ENCODE measurements at regions not wholly inside any gene's neighbourhood (a gene's known extent, or its start where the extent isn't known, plus 50 kb on each side); places are given as distances from the start of the nearest gene placed in this dataset.

DNA sequence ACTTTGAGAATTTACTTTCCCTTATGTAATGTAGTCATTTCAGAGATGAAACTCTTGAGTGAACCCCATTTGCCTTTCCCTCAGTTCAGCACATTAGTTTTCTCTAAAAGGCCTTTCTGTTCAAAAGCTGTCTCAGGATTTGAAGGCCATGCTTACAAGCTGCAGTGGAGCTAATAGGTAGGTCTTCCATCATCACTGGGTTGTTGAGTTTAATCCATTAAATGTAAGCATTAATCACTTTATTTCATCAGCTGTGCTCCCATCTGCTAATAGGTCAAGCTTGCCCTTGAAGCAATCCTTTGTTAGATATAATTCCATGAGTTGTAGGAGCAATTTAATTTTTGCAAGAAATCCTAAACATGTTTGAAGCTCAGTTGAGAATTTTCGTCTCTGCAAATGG, 422.2 kb upstream of the ZP4 start (continued):
- TF ChIP-seq, protein P1, sequence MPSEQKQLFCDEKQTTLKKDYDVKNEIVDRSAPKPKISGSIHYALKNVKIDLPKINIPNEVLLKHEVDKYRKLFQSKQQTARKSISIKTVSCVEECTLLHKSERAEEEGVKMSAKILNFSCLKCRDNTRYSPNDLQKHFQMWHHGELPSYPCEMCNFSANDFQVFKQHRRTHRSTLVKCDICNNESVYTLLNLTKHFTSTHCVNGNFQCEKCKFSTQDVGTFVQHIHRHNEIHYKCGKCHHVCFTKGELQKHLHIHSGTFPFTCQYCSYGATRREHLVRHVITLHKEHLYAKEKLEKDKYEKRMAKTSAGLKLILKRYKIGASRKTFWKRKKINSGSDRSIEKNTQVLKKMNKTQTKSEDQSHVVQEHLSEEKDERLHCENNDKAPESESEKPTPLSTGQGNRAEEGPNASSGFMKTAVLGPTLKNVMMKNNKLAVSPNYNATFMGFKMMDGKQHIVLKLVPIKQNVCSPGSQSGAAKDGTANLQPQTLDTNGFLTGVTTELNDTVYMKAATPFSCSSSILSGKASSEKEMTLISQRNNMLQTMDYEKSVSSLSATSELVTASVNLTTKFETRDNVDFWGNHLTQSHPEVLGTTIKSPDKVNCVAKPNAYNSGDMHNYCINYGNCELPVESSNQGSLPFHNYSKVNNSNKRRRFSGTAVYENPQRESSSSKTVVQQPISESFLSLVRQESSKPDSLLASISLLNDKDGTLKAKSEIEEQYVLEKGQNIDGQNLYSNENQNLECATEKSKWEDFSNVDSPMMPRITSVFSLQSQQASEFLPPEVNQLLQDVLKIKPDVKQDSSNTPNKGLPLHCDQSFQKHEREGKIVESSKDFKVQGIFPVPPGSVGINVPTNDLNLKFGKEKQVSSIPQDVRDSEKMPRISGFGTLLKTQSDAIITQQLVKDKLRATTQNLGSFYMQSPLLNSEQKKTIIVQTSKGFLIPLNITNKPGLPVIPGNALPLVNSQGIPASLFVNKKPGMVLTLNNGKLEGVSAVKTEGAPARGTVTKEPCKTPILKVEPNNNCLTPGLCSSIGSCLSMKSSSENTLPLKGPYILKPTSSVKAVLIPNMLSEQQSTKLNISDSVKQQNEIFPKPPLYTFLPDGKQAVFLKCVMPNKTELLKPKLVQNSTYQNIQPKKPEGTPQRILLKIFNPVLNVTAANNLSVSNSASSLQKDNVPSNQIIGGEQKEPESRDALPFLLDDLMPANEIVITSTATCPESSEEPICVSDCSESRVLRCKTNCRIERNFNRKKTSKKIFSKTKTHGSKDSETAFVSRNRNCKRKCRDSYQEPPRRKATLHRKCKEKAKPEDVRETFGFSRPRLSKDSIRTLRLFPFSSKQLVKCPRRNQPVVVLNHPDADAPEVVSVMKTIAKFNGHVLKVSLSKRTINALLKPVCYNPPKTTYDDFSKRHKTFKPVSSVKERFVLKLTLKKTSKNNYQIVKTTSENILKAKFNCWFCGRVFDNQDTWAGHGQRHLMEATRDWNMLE (tag by site-specific recombination; conservative IDR thresholded peaks at IDR 0.05; ENCODE audit: low read depth) = no peak
- no peak for TF ChIP-seq KLF7 (tag by site-specific recombination; IDR thresholded peaks at IDR 0.05; ENCODE audit: borderline replicate concordance)

- TF ChIP-seq ZNF114 (tag by site-specific recombination; IDR thresholded peaks at IDR 0.05) (no peak), ZNF10 (tag by site-specific recombination; IDR thresholded peaks at IDR 0.05) (no peak), YY2 (tag by site-specific recombination; IDR thresholded peaks at IDR 0.05) (no peak), ZBTB8A (tag by site-specific recombination; IDR thresholded peaks at IDR 0.05) (no peak), REPIN1 (tag by site-specific recombination; IDR thresholded peaks at IDR 0.05; ENCODE audit: low read depth) (no peak), ZNF112 (tag by site-specific recombination; IDR thresholded peaks at IDR 0.05) (no peak), ZBTB21 (tag by site-specific recombination; IDR thresholded peaks at IDR 0.05) (no peak), PRDM1 (tag by site-specific recombination; IDR thresholded peaks at IDR 0.05) (no peak)
- Histone ChIP-seq H3K4me3 (ENCODE audit: low read depth, low read length) (no peak overlapping the region), H3K36me3 (ENCODE audit: control insufficient read depth in 2 of 2, insufficient read depth in 1 of 2, low read length in 2 of 2) (no peaks in the 10 kb centered on the region), H3K4me1 (ENCODE audit: control insufficient read depth, insufficient read depth, low read length) (no peaks in the 10 kb centered on the region), H3K27ac (ENCODE audit: extremely low read depth, low read depth, low read length) (no peak overlapping the region), H3K9me3 (ENCODE audit: control insufficient read depth, insufficient read depth, low read depth, low read length) (no peaks in the 10 kb centered on the region)
- POLR2A ChIA-PET = no interaction called here
- CTCF ChIA-PET = no interaction called here
Observed at GRCh38 chr1:238306411-238306810, 415.7 kb upstream of the ZP4 start.

- ChIA-PET CTCF (interaction anchor here (1.0 kb wide), 1 partner anchor 439 kb away, joined by 3 read pairs; no protein-coding TSS in a partner anchor), POLR2A (no interaction called here)
- no peak overlapping the region for H3K27ac ChIP-seq (ENCODE audit: extremely low read depth, low read depth, low read length)
- H3K9me3 ChIP-seq (ENCODE audit: control insufficient read depth, insufficient read depth, low read depth, low read length) = no peaks in the 10 kb centered on the region
- H3K4me1 ChIP-seq (ENCODE audit: control insufficient read depth, insufficient read depth, low read length) = no peaks in the 10 kb centered on the region
- TF ChIP-seq ZNF221 (tag by site-specific recombination; IDR thresholded peaks at IDR 0.05; ENCODE audit: borderline replicate concordance) (no peak), KLF7 (tag by site-specific recombination; IDR thresholded peaks at IDR 0.05; ENCODE audit: borderline replicate concordance) (no peak), GLI4 (tag by site-specific recombination; IDR thresholded peaks at IDR 0.05) (no peak), ZNF114 (tag by site-specific recombination; IDR thresholded peaks at IDR 0.05) (no peak)
- H3K36me3 ChIP-seq (ENCODE audit: control insufficient read depth in 2 of 2, insufficient read depth in 1 of 2, low read length in 2 of 2) = no peaks in the 10 kb centered on the region
- no peak overlapping the region for H3K4me3 ChIP-seq (ENCODE audit: low read depth, low read length)
Observed at GRCh38 chr1:238302646-238303045, 411.9 kb upstream of the ZP4 start.

DNA sequence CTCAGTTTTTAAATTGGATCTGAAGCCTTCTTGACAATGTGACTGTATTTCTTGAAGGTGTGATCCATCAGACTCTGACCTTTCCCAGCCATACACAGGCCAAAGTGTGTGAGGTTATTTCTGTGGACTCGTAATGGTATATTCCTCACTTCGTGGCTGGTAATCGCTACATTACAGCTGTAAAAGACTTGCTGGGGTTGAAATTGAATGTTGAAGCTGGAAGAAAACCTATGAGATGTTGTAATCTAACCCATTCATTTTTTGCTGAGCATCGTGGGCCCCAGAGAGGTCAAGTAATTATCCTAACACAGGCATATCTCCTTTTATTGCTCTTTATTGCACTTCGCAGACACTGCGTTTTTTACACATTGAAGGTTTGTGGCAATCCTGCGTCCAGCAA, 405.6 kb upstream of the ZP4 start:
- ChIA-PET CTCF (no interaction called here), POLR2A (no interaction called here)
- H3K4me3 ChIP-seq (ENCODE audit: low read depth, low read length) = no peak overlapping the region
- H3K27ac ChIP-seq (ENCODE audit: extremely low read depth, low read depth, low read length) = no peak overlapping the region
- no peaks in the 10 kb centered on the region for H3K9me3 ChIP-seq (ENCODE audit: control insufficient read depth, insufficient read depth, low read depth, low read length)
- H3K36me3 ChIP-seq (ENCODE audit: control insufficient read depth in 2 of 2, insufficient read depth in 1 of 2, low read length in 2 of 2) = no peaks in the 10 kb centered on the region
- TF ChIP-seq ZNF629 (tag by site-specific recombination; IDR thresholded peaks at IDR 0.05) (no peak), ZXDB (tag by site-specific recombination; IDR thresholded peaks at IDR 0.05) (no peak), ZNF121 (tag by site-specific recombination; IDR thresholded peaks at IDR 0.05) (no peak), YY2 (tag by site-specific recombination; IDR thresholded peaks at IDR 0.05) (no peak), ZSCAN23 (tag by site-specific recombination; IDR thresholded peaks at IDR 0.05) (no peak), KLF7 (tag by site-specific recombination; IDR thresholded peaks at IDR 0.05; ENCODE audit: borderline replicate concordance) (no peak)
- TF ChIP-seq, protein P2, sequence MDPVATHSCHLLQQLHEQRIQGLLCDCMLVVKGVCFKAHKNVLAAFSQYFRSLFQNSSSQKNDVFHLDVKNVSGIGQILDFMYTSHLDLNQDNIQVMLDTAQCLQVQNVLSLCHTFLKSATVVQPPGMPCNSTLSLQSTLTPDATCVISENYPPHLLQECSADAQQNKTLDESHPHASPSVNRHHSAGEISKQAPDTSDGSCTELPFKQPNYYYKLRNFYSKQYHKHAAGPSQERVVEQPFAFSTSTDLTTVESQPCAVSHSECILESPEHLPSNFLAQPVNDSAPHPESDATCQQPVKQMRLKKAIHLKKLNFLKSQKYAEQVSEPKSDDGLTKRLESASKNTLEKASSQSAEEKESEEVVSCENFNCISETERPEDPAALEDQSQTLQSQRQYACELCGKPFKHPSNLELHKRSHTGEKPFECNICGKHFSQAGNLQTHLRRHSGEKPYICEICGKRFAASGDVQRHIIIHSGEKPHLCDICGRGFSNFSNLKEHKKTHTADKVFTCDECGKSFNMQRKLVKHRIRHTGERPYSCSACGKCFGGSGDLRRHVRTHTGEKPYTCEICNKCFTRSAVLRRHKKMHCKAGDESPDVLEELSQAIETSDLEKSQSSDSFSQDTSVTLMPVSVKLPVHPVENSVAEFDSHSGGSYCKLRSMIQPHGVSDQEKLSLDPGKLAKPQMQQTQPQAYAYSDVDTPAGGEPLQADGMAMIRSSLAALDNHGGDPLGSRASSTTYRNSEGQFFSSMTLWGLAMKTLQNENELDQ (tag by site-specific recombination; IDR thresholded peaks at IDR 0.05; ENCODE audit: low read depth) = no peak
- no peaks in the 10 kb centered on the region for H3K4me1 ChIP-seq (ENCODE audit: control insufficient read depth, insufficient read depth, low read length)
